ENCODE measurements at regions not wholly inside any gene's neighbourhood (a gene's known extent, or its start where the extent isn't known, plus 50 kb on each side); places are given as distances from the start of the nearest gene placed in this dataset.
"Not testable (repeated sequence)": the region's sequence is repeated elsewhere in the genome, so short reads cannot be mapped to it uniquely, and the experiment has no call there.

- not testable (repeated sequence) for DNase-seq (ENCODE audit: low read depth)
These were observed 243.7 kb upstream of the KLF3 start for GRCh38 chr4:38420254-38420653.

GRCh38 chr4:38422850-38423249 lies 241.1 kb upstream of the KLF3 start:
- DNase-seq (ENCODE audit: low read depth), result no peak

- DNase-seq (ENCODE audit: low read depth), result no peak
These were observed 239.7 kb upstream of the KLF3 start for GRCh38 chr4:38424151-38424871.

- no peak for DNase-seq (ENCODE audit: low read depth)
These were observed 237.5 kb upstream of the KLF3 start for GRCh38 chr4:38426532-38426931.

- DNase-seq (ENCODE audit: low read depth), result no peak
These were observed 233.2 kb upstream of the KLF3 start for GRCh38 chr4:38430841-38431240.

- DNase-seq (ENCODE audit: low read depth), result no peak
These were observed 221.8 kb upstream of the KLF3 start for GRCh38 chr4:38442073-38442788.

GRCh38 chr4:38449506-38450174 lies 214.4 kb upstream of the KLF3 start:
- no peak for DNase-seq (ENCODE audit: low read depth)

GRCh38 chr4:38452009-38452408 lies 212.0 kb upstream of the KLF3 start:
- no peak for DNase-seq (ENCODE audit: low read depth)

GRCh38 chr4:38452542-38452941 lies 211.5 kb upstream of the KLF3 start:
- DNase-seq (ENCODE audit: low read depth), result no peak

GRCh38 chr4:38453253-38453881 lies 210.6 kb upstream of the KLF3 start:
- DNase-seq (ENCODE audit: low read depth), result no peak

GRCh38 chr4:38454284-38454683 lies 209.7 kb upstream of the KLF3 start:
- no peak for DNase-seq (ENCODE audit: low read depth)

GRCh38 chr4:38455092-38455862 lies 208.7 kb upstream of the KLF3 start:
- DNase-seq (ENCODE audit: low read depth), result no peak

GRCh38 chr4:38456096-38456495 lies 207.9 kb upstream of the KLF3 start:
- DNase-seq (ENCODE audit: low read depth), result no peak

GRCh38 chr4:38461342-38461741 lies 202.7 kb upstream of the KLF3 start:
- DNase-seq (ENCODE audit: low read depth), result no peak

GRCh38 chr4:38462367-38463055 lies 201.5 kb upstream of the KLF3 start:
- DNase-seq (ENCODE audit: low read depth), result no peak

- no peak for DNase-seq (ENCODE audit: low read depth)
These were observed 200.6 kb upstream of the KLF3 start for GRCh38 chr4:38463268-38463958.

- no peak for DNase-seq (ENCODE audit: low read depth)
These were observed 199.7 kb upstream of the KLF3 start for GRCh38 chr4:38464328-38464727.

- no peak for DNase-seq (ENCODE audit: low read depth)
These were observed 197.6 kb upstream of the KLF3 start for GRCh38 chr4:38466401-38466800.

GRCh38 chr4:38467296-38467695 lies 196.7 kb upstream of the KLF3 start:
- DNase-seq (ENCODE audit: low read depth), result no peak

- DNase-seq (ENCODE audit: low read depth), result no peak
These were observed 195.6 kb upstream of the KLF3 start for GRCh38 chr4:38468339-38468866.

Measured in stimulated activated CD8-positive, alpha-beta memory T cell treated with anti-CD3 and anti-CD28 coated beads, Interleukin-12 subunit alpha, Interleukin-12 subunit beta, amount 100 ng/mL, for 4 hours (primary cell).